ENCODE measurements at regions not wholly inside any gene's neighbourhood (a gene's known extent, or its start where the extent isn't known, plus 50 kb on each side); places are given as distances from the start of the nearest gene placed in this dataset.

GRCh38 chrX:39165185-39165584, 363.9 kb downstream of the MID1IP1 start:
- H3K23me2 ChIP-seq (ENCODE audit: insufficient read length, low read depth, low read length, poor library complexity, severe bottlenecking): peaks cover 6% of the 10 kb centered on the region
- no peak overlapping the region for H2AFZ ChIP-seq (ENCODE audit: low read length)
- H2AK5ac ChIP-seq (ENCODE audit: insufficient read length, low read length): no peak overlapping the region
- Mint-ChIP-seq H3K36me3 (ENCODE audit: insufficient read depth in 1 of 3, low read depth in 3 of 3) (peaks cover 0 to 3% (median 2%) of the 10 kb centered on the region in 3 experiments; a peak in 5 of 7 replicates), H3K27me3 (ENCODE audit: low read depth) (peaks cover 42% of the 10 kb centered on the region), H3K27ac (no peak overlapping the region), H3K4me1 (peaks cover 0 to 8% of the 10 kb centered on the region in 2 experiments; a peak in 2 of 4 replicates), H3K4me3 (no peak overlapping the region), H3K9me3 (peaks cover 66 to 71% of the 10 kb centered on the region in 2 experiments)
- H3K79me2 ChIP-seq (ENCODE audit: insufficient read depth, low read length): no peaks in the 10 kb centered on the region
- H3K27me3 ChIP-seq (ENCODE audit: insufficient read depth, low read length): peaks cover 3% of the 10 kb centered on the region; the same call in 1 of the 2 replicates
- DNase-seq: no peak
- H3K18ac ChIP-seq (ENCODE audit: insufficient read length, low read depth, low read length): no peak overlapping the region
- H3K4ac ChIP-seq (ENCODE audit: low read depth, low read length): no peak overlapping the region
- no peak overlapping the region for H4K5ac ChIP-seq (ENCODE audit: insufficient read length, low read depth, low read length)
- no peak overlapping the region for H3K14ac ChIP-seq (ENCODE audit: insufficient read depth, low read length)
- no peak for TF ChIP-seq CTCF (conservative IDR thresholded peaks at IDR 0.05)
- no peak overlapping the region for H2BK15ac ChIP-seq (ENCODE audit: low read depth, low read length)
- H2BK12ac ChIP-seq (ENCODE audit: insufficient read length, low read depth, low read length): no peak overlapping the region
- H3K4me2 ChIP-seq (ENCODE audit: insufficient read depth, insufficient read length, low read length): no peak overlapping the region
- H4K91ac ChIP-seq (ENCODE audit: insufficient read length, low read depth, low read length): no peak overlapping the region
- H2BK5ac ChIP-seq (ENCODE audit: insufficient read length, low read length): no peak overlapping the region
- WGBS (ENCODE audit: extremely low coverage, insufficient read length, low lambda C conversion rate): no CpG with 5 or more reads among the region's 1 CpG
- H3K9me3 ChIP-seq (ENCODE audit: control insufficient read depth, low read depth, low read length): peaks cover 9% of the 10 kb centered on the region
- 0 out of 2 replicates have a peak, but pooled peaks cover 6% of the 10 kb centered on the region for H3K4me1 ChIP-seq (ENCODE audit: insufficient read depth, low read length)
- no peak overlapping the region for H2BK120ac ChIP-seq (ENCODE audit: low read depth, low read length, poor library complexity, severe bottlenecking)
- H3K23ac ChIP-seq (ENCODE audit: insufficient read length, low read depth, low read length): no peak overlapping the region
- no peak overlapping the region for H3K56ac ChIP-seq (ENCODE audit: insufficient read length, low read depth, low read length)
- H4K20me1 ChIP-seq (ENCODE audit: control insufficient read depth, insufficient read depth, insufficient read length): no peaks in the 10 kb centered on the region
- H3K9ac ChIP-seq (ENCODE audit: extremely low read depth, insufficient read length, low read length): no peak overlapping the region
- no peak overlapping the region for H4K8ac ChIP-seq (replicated peaks; ENCODE audit: insufficient read length, low read depth, low read length)
- H2BK20ac ChIP-seq (ENCODE audit: low read depth, low read length, poor library complexity, severe bottlenecking): no peak overlapping the region
- no peaks in the 10 kb centered on the region for H3K79me1 ChIP-seq (ENCODE audit: insufficient read depth, low read depth, low read length, poor library complexity, severe bottlenecking)
- no peak overlapping the region for H3T11ph ChIP-seq (ENCODE audit: low read length)
- no peak overlapping the region for H3K27ac ChIP-seq (ENCODE audit: insufficient read length, low read depth, low read length)

All from H9 (cell line).